SK-MEL-5 (cell line): ENCODE measurements at regions not wholly inside any gene's neighbourhood (a gene's known extent, or its start where the extent isn't known, plus 50 kb on each side); places are given as distances from the start of the nearest gene placed in this dataset.
"Not testable (repeated sequence)": the region's sequence is repeated elsewhere in the genome, so short reads cannot be mapped to it uniquely, and the experiment has no call there.

Experiments
- DNase-seq: peaks from one replicate; pipeline ENCODE4 v3.0.0-alpha.2; 2016; ENCODE audit warnings: low read depth, low spot score
- in situ Hi-C: cut with HindIII; loops from 2 replicates; pipeline ENCODE4 v1.10.0; 2016; ENCODE audit warnings: low sequenced_read_pairs, high pct_unique_total_duplicates, low pct_unique_long_range_greater_than_20kb

GRCh38 chr22:22946131-22946530, 58.5 kb downstream of the IGLL5 start:
- in situ Hi-C loops: no loop called here
- no peak for DNase-seq

DNA sequence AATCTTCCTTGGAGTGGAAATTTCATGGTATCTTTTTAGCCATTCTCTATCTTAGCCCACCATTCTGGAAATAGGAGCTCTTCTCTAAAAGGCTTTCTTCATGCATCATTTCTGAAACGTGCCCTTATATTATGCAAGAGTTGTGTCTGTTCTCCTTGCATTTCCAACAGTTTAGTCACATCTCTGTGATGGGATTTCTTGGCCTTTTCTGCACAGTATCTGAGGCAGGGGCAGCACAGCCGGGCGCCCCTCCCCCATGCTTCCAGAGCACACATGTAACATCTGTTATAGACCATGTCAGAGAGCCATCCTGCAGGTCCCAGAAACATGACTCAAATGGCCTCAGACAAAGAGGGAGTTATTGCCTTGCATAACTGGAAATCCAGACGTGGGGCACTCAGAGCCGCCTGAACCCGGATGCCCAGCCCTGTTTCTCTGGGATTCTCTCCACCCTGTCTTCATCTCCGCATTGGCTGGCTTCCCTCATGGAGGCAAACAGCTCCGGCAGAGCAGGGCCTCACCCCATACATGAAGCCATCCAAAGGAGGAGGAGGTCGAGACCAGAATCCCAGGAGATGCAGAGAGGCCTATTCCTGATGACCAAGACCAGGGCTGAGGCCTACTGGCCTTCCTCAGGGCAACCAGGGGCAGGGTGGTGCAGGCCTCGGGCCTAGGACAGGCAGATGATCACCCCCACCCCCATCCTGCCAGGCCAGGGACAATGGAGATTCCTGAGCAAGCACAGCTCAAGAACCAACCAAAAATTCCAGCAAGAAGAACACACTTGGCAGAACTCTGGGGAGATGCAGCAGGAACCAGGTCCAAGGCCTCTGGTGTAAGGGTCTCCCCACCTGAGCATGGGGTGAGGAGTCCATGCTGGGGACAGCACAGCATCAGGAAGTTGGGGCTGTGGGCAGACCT, 61.3 kb downstream of the IGLL5 start:
- DNase-seq: no peak

GRCh38 chr22:22949953-22950352, 62.3 kb downstream of the IGLL5 start:
- DNase-seq: no peak
- in situ Hi-C loops: no loop called here

More for the DNA sequence above, 61.3 kb downstream of the IGLL5 start:
- in situ Hi-C loops: no loop called here

DNA sequence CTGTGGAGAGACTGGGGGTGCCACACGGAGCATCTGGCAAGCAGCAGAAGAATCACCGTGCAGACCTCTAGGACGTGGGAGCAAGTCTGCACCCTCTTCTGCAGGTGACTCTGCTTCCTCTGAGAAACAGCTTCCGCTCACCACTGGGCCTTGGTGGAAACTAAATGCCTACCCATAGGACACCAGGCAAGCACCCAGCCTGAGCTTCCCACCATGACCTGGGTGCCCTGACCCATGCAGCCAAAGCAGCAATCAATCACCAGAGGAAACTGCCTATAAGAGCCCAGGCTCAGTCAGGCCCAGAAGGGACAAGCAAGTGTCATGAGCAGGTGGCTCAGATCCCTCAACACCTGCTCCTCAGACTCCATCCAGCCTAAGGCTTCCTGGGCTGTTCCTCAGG, 63.4 kb downstream of the IGLL5 start:
- in situ Hi-C loops: no loop called here
- no peak for DNase-seq

GRCh38 chr22:22952531-22953280, 65.1 kb downstream of the IGLL5 start:
- DNase-seq: no peak
- in situ Hi-C loops: no loop called here

DNA sequence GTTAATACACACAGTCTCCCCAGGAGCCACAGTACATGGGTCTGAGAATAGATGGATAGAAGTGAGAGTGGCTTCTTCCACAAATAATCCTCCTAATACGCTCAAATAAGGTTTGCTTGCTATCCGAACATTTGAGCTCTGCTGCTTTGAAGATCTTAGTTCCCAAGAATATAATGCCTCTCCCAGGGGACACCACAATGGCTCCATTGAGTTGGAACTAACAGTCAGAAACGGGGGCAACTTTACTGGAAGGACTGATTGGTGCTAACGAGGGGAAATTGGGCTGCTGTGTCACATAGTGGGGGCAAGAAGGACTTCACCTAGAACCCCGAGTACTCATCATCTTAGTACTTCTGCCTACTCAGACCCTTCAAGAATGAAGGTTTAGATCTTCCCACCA, 66.2 kb downstream of the IGLL5 start:
- in situ Hi-C loops: no loop called here
- DNase-seq: no peak

GRCh38 chr22:22954656-22955055, 67.0 kb downstream of the IGLL5 start:
- peak; percentile 39 for DNase-seq
- in situ Hi-C loops: no loop called here

DNA sequence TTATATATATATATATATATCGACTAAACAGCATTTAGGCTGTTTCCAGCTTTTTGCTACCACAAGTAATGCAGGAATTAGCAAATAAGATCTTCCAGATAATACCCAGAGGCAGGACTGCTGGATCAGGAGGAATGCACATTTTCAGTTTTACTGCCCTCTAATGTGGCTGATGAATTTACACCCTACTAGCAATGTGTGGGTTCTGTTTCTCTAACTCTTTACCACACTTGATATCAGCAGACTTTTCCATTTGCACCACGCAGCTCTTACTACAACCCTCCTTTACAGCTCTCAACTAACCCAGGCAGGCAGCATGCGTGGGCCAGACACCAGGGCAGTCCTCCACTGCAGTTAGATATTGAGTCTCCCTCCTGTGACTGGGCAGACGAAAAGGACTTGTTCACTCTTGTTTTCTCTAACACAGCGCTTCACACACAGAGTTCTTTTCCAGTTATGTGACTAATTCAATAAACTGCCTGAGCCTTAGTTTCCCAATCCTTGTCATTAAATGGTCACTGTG, 67.7 kb downstream of the IGLL5 start:
- no peak for DNase-seq
- in situ Hi-C loops: no loop called here

DNA sequence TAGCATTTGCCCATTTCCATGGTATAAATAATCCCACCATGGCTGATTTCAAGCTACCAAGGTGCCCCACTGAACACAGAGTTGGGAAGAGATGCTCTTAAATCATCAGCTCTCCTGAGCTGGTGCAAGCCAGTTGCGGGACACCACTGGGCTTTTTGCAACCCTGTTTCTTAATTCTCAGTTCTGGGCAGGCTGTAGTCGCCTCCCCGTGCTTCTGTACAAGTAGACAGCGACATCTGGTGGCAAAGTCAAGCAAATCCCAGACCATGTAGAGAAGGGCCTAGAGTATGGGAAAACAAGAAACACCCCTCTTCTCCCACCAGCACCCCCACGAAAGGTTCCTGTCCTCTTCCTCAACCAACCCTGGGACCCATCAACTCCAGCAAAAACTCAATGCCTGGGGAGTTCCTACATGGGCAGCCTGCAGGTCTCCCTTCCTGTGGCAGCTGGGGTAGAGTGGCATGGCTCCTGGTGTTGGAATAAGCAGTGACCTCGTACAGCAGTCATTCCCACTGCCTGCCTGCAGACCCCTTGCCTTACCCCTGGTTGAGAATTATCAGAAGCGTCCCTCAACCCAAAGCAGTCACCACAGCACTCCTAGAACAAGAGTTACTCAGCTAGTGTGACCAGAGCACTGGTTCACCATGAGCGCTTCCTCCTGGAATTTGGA, 68.4 kb downstream of the IGLL5 start:
- in situ Hi-C loops: no loop called here

DNA sequence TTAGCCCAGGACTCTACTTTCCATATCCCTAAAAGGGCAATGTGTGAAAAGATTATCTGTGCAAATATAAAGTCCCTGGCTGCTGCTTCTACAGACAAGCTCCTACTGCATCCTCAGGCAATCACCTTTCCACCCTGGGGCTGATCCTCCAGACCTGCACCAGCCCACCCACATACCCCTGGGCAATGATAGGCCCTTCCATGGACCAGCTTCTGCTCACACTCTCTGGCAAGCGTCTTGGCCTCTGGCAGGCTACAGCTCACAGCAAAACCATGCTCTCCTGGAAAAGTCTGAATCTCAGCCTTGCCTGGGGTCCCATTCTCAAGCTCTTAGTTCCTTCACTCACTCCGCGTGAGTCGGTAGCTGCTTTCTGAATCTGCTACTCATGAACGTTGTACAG, 69.5 kb downstream of the IGLL5 start:
- no peak for DNase-seq
- in situ Hi-C loops: no loop called here

More for the DNA sequence above, 68.4 kb downstream of the IGLL5 start:
- peak; percentile 80 for DNase-seq

GRCh38 chr22:22958621-22959020, 71.0 kb downstream of the IGLL5 start:
- DNase-seq: no peak
- in situ Hi-C loops: no loop called here

DNA sequence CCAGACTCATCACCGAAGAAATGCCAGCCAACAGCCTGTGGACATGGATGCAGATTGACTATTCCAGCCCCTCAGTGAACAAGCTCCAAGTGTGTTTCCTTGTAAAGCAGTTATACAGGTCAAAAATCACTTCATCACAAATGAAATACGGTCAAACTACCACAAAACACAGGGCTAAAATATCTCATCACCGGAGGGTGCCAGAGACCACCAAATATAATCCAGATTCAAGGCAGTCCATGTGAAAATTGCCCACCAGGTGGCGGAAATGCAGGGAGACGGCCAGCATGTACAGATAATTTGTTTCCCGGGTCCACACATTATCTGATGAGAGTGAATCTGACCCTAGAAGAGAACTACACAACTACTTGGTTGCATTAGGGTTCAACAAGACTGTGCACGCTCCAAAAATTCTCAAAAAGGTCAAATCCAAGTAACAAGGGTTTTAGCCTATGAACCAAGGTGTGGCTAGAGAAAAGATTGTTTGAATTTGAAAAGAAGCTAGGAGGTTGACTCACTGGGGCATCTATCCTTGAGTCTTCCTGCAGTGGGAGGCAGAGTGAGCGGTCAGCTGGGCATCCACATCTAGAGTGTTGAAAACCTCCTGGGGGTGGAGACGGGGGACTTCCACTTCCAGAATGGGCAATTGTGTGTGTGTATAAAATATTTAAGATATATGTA, 71.7 kb downstream of the IGLL5 start:
- in situ Hi-C loops: no loop called here
- peak; percentile 91 for DNase-seq

- DNase-seq: no peak
- in situ Hi-C loops: no loop called here
These were observed 72.7 kb downstream of the IGLL5 start for GRCh38 chr22:22960307-22960706.

DNA sequence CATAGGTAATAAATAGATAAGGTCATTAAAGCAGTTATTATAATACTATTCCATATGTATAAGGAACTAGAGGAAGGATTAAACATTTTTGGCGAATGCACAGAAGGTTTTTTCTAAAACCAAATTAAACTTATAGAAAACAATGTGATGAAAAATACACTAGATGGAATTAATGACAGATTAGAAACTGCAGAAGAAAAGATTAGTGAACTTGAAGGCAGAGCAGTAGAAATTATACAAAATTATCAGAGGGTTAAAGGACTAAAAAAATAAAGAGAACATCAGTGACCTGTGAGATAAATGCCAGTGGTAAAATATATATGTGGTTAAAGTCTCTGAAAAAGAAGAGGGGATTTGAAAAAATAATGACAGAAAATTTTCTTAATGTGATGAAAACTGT, 74.0 kb downstream of the IGLL5 start:
- DNase-seq: no peak
- in situ Hi-C loops: no loop called here

GRCh38 chr22:22968366-22968765, 80.8 kb downstream of the IGLL5 start:
- in situ Hi-C loops: no loop called here
- DNase-seq: no peak

GRCh38 chr22:22972605-22973004, 85.0 kb downstream of the IGLL5 start:
- in situ Hi-C loops, DNase-seq: not testable (repeated sequence)

- in situ Hi-C loops: no loop called here
- DNase-seq: no peak
These were observed 85.7 kb downstream of the IGLL5 start for GRCh38 chr22:22973336-22973735.

DNA sequence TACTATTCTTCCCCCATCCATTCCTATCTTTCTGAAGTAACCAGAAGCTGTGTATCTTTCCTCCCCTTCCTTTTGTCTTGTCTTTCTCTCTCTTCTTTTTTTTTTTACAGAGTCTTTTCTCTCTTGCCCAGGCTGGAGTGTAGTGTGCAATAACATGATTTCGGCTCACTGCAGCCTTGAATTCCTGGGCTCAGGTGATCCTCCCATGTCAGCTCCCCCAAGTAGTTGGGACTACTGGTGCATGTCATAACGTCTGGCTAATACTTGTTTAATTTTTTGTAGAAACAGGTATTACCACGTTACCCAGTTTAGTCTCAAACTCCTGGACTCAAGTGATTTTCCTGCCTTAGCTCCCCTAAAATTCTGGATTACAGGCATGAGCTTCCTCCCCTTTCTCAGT, 86.5 kb downstream of the IGLL5 start:
- DNase-seq: no peak
- in situ Hi-C loops: no loop called here
